Gastrocnemius medialis (tissue), 4 donors: ENCODE measurements at regions not wholly inside any gene's neighbourhood (a gene's known extent, or its start where the extent isn't known, plus 50 kb on each side); places are given as distances from the start of the nearest gene placed in this dataset.

Source experiments
- CTCF ChIP-seq, 5 experiments: fragments of 450-650 bp in 3 of 5; fragments of 200-600 bp in 2 of 5; sonication (generic) in 2 of 5; IDR thresholded peaks in 4 of 5; conservative IDR thresholded peaks in 1 of 5; 1 replicate in 4 of 5; 2 replicates in 1 of 5; pipeline ENCODE4 v1.5.1; 2016 to 2019; ENCODE audit warnings: antibody characterized with exemption in 5 of 5, mild to moderate bottlenecking in 3 of 5, moderate library complexity in 3 of 5
- POLR2A ChIP-seq, 2 donors: fragments of 450-650 bp; IDR thresholded peaks; one replicate each; pipeline ENCODE4 v1.6.1; 2017; ENCODE audit warnings: antibody characterized with exemption in 2 of 2, mild to moderate bottlenecking in 2 of 2, moderate library complexity in 2 of 2

- TF ChIP-seq CTCF (IDR thresholded peaks at IDR 0.05 in 4 of 5, conservative IDR thresholded peaks at IDR 0.05 in 1 of 5), result no peak
- TF ChIP-seq POLR2A (IDR thresholded peaks at IDR 0.05), result no peak
These were observed 115.8 kb upstream of the STC2 start for GRCh38 chr5:173443971-173444370.
